ENCODE measurements at regions not wholly inside any gene's neighbourhood (a gene's known extent, or its start where the extent isn't known, plus 50 kb on each side); places are given as distances from the start of the nearest gene placed in this dataset.

DNA sequence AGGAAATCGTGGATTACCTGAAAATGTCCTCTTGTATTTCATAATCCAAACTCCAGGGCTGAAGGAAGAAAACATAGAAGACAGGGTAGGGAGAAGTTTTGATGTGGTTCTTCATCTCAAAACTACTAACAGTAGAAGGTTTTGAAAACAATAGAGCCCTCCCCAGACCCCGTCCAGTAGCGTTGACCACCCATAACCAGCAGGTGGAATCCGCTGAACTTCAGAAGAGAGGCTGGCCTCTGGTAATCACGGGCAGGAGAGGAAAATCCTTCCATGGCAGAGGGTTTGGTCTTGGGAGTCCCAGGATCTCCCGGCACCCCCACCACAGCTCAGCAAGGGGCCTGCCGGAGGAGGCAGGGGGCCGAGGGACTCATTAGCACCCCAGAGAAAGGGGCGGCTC, 333.4 kb upstream of the RNF32 start:
- DNase-seq (ENCODE audit: low spot score): no peak

DNA sequence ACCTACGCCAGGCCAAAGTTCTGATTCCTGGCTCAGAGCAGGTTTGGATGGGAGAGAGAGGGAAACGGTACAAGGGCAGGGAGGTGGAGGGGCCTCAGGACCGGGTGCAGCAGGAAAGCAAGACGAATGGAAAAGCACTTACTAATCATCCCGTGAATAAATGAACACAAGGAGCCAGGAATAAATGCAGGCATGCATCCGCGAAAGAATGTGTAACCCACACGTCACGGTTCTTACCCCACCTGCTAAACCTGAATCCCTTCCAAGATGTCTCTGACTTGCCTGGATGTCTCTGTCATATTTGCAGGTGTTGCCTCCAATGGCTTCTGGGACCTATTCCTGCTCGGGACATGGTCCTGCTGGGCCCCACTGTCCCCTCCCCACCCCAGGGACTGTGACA, 335.2 kb upstream of the RNF32 start:
- no peak for DNase-seq (ENCODE audit: low spot score)

DNA sequence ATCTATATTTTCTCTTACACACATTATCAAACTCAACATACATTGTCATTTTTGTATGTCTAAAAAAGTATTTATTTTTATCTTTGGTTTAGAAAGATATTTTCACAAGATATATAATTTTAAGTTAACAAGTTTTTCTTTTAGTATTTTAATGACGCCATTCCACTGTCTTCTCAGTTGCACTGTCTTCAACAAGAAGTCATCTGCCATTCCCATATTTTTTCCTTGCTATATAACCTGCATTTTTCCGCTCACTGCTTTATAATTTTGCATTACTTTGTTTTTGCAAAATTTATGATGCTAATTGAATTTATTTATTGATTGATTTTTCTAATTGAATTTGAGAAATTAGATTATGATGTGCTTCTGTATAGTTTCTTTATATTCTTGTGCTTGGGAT, 357.8 kb upstream of the RNF32 start:
- DNase-seq (ENCODE audit: low spot score): no peak

DNA sequence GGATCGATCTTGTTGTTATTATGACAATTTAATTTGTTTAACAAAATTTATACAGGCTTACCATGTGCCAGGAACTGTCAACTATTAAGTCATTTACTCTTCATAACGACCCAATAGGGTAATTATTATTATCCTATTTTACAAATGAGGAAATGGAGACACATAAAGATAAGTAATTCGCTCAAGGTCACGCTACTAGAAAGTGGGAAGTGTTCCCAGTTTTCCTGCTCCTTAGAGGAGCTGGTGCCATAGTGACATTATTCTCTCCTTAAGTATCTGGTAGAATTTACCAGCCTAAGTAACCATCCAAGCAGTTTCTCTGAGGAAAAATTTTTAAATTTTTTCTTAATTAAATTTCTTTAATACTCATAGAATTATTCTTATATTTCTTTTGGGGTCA, 360.9 kb upstream of the RNF32 start:
- DNase-seq (ENCODE audit: low spot score): no peak

DNA sequence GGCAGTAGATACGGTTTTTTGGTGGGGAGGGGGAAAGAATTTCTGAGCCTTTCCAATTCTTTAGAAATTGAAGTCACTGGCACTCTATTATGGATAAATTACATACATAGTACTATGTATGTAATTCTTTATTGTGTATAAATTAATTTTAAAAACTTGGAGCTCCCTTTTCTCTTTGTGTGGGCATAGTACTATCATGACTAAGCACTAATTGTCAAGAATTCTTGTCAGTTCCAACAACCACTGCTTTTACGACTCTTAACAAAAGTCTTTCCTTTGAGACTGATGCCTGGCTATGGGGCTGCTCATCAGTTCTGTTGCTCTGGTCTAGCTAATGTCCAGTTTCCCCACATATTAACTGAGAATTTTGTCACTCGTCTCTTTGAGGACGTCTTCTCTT, 365.3 kb upstream of the RNF32 start:
- no peak for DNase-seq (ENCODE audit: low spot score)

DNA sequence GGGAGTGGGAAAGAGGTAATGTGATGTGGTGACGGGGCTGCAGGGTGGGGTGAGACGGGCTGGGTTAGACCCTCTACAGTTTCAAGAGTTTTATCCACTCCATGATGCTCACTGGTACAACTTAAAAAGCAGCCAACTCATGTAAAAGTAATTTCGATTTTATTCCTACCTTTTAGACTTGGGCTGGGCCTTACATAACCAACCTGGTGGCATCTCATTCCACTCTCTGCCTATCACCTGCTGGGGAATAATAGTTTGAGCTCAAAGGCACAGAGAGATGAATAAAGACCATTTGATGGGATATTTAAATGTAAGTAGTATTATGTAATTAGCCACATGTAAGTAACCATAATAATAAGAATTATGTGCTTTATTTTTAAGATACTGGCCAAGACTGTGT, 366.0 kb upstream of the RNF32 start:
- no peak for DNase-seq (ENCODE audit: low spot score)

DNA sequence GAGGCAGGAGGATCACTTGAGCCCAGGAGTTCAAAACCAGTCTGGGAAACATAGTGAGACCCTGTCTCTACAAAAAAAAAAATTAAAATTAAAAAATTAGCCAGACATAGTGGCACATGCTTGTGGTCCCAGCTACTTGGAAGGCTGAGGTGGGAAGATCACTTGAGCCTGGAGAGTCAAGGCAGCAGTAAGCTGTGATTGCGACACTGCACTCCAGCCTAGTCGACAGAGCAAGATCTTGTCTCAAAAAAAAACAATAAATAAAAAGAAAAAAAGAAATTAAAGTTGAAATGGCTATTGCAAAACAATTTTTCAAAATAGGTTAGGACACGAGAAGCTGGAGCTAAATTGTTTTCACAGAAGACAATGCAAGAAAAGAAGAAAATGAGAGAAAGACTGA, 379.0 kb upstream of the RNF32 start:
- no peak for DNase-seq (ENCODE audit: low spot score)

DNA sequence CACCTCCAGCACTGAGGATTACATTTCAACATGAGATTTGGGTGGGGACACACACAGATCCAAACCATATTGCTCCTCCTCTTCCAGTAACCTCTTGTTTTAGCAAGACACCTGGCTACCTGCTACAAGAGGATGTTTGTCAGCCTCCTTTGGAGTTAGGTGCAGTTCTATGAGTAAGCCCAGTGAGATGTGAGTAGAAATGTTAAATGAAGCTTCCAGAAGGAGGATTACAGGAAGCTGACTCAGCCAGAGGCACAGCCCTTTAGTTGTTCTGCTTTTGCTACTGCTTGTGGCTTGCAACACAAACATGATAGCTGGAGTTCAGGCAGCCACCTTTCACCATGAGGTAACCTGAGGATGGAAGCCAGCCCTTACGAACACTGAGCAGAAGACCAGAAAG, 382.7 kb upstream of the RNF32 start:
- DNase-seq (ENCODE audit: low spot score): no peak

DNA sequence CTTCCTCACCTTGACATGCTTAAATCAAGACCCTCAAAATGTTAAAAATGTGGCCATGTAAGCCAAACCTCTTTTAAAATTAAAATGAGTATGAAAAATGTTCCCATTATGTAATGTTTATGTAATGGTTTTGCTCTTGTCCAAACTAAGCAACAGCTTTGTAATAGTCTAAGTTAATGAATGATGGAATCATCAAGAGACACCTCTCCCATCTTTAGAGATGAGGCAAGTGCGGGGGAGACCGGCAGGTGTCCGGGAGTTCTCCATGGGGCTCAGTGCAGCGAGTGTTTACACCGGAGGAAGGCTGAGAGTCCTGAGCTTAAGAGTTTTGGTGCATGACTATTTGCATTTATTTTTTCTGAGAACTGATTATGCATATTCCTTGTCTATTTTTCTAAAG, 384.9 kb upstream of the RNF32 start:
- DNase-seq (ENCODE audit: low spot score): no peak

DNA sequence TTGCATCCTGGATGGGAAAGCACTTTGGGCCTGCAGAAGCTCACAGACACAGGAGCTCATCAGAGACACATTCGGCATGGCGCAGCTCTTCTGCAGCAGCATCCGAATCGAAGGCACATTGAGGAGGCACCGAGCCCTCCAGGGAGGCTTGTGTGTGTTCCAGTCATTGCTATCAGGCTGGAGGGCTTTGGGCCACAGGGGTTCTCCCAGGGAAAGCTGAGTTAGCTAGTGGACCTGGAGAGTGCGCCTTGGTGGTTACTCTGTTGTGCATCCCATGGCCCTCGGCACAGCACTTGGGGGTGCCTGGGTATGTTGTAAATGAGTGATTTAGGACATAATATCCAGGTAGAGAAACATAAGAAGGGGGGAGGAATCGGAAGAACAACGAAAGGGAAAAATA, 388.7 kb upstream of the RNF32 start:
- no peak for DNase-seq (ENCODE audit: low spot score)

DNA sequence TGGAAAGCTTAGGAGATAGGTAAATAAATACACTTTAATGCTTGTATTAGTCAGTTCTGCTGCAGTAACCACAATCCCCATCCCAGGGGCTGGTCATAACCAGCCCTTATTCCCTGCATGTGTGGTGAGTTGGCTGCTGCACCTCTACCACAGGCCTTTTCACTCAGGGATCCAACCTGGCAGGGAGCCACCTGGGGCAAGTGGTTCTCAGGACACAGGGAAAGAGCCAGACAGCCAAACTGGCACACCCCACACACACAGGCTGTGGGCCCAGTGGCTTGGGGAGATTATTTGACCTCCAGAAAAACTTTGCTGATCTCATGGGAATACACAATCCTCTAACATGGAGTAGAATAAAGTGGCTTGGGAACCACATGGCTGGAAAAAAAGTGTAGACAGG, 400.0 kb upstream of the RNF32 start:
- DNase-seq (ENCODE audit: low spot score): no peak

DNA sequence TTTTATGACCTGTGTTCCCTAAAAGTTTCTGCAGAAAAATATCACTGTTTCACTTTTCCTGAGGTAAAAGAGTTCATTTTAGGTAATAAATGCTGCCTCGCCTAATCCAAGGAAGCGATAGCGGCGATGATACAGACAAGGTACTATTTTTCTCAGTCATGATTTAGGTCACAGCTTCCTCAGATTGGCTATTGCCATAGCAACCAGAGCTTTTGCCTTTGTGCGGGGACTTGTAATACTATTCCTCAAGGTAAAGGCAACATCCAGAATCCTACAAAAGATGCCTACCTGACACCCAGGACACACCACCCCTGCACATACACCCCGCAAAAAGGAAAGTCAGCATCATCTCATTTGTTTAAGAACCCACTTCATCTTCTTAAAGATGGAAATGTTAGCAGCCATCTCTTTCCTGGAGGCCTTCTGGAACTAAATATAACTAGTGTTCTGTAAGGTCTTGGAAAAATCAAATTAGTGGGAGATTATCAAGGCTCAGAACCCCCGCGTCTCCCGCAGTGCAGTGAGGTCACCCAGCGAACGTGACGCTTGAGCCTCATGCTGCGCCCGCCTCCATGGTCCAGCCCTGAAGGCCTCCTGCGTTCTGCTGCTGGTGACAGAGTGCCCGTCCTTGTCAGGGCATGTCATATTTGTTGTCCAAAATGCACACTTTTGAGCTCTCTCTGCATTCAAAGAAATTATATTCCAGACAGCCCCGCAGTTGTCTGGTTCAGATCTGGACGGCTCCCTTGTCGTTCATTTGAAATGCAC, 402.0 kb upstream of the RNF32 start:
- DNase-seq (ENCODE audit: low spot score): no peak

DNA sequence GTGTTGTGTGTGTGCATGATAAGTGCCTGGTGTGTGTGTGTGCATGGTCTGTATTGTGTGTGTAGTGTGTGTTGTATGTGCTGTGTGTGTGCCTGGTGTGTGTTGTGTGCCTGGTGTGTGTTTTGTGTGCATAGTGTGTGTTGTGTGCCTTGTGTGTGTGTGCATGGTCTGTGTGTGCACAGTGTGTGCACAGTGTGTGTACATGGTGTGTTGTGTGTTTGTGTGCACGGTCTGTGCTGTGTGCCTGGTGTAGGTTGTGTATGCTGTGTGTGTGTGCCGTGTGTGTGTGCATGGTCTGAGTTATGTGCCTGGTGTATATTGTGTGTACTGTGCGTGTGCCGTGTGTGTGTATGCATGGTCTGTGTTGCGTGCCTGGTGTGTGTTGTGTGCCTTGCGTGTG, 403.0 kb upstream of the RNF32 start:
- DNase-seq (ENCODE audit: low spot score): no peak

DNA sequence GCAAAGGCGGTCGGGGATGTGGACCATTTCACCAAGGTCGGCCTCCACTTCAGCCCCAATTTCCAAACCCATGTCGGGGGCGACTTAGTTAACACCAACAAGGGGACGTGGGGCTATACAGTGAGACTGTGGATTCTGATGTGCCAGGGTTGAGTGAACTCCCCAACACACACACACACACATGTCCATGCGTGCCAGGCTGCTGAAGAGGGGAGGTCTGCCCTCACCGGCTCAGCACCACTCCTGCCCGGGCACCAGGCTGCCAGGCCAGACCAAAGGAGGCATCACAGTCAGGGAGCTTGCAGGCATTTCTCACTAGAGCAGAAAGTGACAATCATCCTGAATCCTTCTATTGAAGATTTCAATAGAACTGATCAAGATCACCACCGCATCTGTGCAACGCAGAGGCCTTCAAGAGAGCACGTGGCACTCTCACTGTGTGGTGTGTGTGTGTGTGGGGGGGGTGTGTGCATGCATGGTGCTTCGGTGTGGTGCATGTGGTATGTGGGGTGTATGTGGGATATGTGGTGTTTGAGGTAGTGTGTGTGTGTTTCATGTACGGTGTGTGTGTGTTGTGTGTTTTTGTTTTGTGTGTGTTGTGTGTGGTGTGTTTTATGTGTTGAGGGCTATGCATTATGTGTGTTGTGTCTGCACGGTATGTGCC, 403.5 kb upstream of the RNF32 start:
- no peak for DNase-seq (ENCODE audit: low spot score)

DNA sequence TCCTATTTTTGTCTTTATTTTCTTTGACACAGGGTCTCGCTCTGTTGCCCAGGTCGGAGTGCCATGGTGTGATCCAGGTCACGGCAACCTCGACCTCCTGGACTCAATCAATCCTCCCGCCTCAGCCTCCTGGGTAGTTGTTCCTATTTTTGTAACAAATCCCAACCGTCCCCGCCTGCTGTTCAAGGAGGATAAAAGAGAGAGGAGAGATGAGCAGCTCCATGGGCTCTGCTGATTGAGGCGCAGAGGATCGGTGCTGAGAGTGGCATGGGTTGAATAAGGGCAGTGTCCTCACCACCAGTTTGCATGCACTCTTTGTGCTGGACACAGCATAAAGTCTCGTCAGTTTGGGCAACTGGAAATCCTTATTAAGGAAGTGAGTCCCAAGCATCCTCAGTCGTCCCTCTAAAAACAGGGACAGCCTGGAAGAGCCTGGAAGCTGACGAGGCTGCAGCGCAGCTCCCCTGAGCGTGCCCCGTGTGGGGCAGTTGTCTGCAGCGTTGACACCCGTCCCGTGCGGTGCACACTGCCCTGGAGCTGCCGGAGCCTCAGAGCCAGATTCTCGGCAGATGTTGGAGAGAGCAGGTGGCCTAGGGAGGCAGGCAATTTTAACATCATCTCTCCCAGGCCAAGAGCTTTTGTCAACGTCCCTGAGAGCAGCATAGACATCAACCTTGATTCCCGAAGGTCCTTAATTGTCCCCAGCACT, 404.2 kb upstream of the RNF32 start:
- DNase-seq (ENCODE audit: low spot score): no peak

DNA sequence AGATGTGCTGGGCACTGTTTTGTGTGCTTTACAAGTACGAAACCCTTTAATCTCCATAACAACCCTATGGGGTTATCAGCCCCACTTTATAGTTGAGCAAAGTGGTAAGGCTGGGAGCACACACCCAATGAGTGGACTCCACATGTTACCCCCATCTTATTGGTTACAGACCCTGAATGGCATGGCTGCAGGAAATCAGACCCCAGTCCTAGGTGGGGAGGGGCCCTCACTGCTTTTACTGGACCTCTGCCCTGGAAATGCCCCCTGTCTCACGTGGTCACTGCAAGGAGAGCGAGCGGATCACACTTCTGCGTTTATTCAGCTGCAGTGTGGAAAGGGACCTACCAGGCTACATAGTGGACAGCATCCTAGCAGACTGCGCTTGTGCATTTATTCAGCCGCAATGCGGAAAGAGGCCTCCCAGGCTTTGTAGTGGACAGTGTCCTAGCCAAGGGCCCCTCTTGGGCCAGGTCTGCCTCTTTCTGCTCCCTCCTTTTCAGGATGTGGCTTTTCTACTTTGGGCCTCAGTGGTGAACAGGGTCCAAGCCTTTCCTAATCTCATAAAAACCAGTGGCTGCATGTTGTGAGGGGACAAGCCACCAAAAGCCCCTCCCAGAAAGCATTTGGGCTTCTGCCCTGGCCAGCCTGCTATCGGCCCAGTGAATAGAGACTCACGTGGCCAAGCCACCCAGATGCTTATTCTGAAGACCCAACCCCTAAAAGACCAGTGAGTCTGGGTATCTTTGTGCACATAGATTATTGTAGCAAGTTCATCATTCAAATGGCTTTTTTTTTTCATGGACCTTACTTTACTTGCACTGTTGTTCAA, 405.7 kb upstream of the RNF32 start:
- no peak for DNase-seq (ENCODE audit: low spot score)

DNA sequence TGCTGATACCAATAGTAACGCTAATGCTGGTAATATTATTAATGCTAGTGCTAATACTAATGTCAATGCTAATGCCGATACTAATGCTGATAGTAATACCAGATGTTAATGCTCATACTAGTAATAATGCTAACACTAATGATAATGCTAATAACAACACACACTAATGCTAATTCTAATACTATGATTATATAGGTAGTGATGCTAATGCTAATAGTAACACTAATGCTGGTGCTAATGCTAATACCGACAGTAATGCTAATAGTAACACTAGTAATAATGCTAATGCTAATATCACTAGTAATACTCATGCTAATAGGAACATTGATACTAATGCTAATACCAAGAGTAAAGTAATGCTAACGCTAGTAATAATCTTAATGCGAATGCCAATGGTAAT, 406.4 kb upstream of the RNF32 start:
- DNase-seq (ENCODE audit: low spot score): no peak

DNA sequence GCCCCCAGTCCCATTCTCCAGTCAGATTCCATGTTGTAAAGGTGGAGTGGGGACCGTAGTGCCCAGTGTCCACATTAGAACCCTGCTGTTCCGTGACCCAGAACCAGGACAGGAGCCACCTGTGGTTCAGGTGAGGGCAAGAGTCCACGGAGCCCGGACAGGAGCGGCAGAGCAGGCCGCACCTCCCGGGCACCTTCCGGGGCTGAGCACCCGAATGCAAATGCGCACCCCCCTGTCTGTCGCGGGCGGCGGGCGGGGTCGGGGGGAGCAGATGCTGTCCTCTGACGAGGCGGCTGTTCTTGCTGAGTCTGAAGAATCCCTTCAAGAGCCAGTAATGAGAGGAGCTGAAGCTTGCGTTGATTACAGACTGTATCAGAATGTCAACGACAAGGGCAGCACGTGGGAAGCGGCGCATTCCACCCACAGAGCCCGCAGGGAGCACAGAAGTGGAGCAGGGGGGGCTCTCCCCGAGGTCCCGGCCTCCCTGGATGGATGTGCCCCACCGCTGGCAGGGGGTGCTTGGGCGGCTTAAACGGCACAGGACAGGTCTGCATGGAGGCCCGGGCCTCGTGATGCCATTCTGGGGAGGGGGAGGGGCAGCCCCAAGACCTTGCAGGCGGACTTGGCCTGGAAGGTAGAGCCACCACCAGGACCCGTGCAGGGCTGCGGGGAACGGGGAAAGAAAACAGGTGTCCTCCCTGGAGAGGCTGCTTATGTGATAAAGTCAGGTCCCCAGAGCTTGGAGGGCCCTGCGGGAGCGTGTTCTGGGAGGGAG, 407.5 kb upstream of the RNF32 start:
- DNase-seq (ENCODE audit: low spot score): no peak

DNA sequence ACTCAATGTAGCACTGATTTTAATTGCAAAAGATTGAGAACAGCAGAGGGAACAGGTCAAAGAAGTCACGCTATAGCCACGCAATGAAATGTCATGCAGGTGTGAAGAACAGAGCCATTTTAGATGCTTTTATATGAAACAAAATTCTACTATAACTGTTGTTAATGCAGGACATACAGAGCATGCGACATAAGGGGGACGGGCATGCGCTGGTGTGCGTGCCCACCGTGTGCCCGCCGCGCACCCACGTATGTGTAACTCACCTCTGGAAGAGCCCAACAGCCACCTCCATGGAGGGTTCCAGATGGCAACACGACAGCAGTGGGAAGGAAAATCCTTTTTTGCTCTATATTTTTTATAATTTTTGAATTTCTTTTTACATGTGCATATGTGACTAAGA, 410.0 kb upstream of the RNF32 start:
- no peak for DNase-seq (ENCODE audit: low spot score)

DNA sequence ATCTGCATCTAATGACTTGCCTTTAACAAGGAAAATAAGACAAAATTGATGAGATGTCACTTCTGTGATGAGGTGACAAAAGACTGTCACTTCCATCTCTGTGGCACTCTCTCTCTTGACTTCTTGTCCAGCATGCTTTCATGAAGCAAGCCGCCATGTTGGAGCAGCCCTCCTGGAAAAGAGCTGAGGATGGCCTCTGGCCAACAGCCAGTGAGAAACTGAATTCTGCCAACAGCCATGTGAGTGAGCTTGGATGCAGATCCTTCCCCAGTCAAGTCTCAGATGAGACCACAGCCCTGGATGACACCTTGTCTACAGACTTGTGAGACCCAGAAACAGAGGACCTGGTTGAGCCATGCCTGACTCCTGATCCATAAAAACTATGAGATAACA, 412.6 kb upstream of the SHH start:
- DNase-seq (ENCODE audit: low spot score): no peak

DNA sequence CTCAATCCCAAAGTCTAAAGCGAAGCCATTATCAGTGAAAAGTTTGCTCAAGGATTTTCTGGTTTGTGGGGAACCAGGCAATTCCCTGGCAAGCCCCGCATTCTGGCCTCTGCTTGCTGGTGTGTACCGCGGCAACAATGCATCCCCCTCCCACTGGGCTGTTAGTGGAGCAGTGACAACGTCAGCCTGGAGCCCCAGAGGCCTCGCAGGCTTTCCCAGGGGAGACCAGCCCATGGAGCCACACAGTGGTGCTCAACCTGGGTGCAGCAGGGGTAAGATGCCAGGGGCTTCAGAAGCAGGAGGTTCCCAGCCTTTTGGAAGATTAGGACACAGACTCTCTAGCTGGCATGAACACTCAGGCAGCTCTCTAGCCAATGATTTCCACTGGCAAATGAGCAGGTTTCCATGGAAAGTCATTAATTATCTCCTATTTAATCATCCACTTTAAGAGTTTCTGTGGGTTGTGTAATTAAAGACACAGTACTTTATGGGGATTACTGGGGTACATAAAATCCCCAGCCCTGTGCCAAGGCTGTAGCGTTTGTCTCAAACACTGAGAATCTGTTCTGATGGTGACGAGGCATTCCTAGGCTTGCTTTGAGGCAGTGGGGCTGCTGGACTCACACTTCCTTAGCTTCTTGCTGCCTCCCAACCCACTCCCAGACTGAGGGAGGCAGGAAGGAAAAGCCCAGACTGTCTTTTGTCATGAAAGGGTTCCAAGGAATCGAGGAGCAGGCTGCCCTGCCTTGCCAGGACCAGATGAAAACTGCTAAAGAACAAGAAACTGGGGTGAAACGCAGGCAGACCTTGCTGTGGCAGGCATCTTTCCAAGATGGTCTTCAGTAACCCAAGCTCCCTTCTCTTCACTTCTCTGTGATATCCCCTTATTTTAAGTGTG, 411.9 kb upstream of the SHH start:
- DNase-seq (ENCODE audit: low spot score): no peak

Measured in CD4-positive, alpha-beta T cell treated with Interleukin-15 for 4 hours (primary cell).